ENCODE measurements at regions not wholly inside any gene's neighbourhood (a gene's known extent, or its start where the extent isn't known, plus 50 kb on each side); places are given as distances from the start of the nearest gene placed in this dataset.

GRCh38 chr12:98399532-98399931 lies 115.9 kb upstream of the TMPO start:
- H3K27ac ChIP-seq (replicated peaks), result no peak overlapping the region
- TF ChIP-seq GABPA (IDR thresholded peaks at IDR 0.05; ENCODE audit: low read depth) (no peak), SPI1 (IDR thresholded peaks at IDR 0.05; ENCODE audit: borderline replicate concordance, low read depth) (no peak)

GRCh38 chr12:98401427-98401826 lies 114.0 kb upstream of the TMPO start:
- DNase-seq (ENCODE audit: low read depth in 1 of 2, low spot score in 1 of 2), result no peak
- H3K27ac ChIP-seq (replicated peaks), result no peak overlapping the region
- no peak for TF ChIP-seq POLR2AphosphoS5 (IDR thresholded peaks at IDR 0.05; ENCODE audit: low read depth)
- H3K4me3 ChIP-seq (replicated peaks; ENCODE audit: insufficient read depth, low read length), result no peak overlapping the region
- H3K27me3 ChIP-seq (ENCODE audit: insufficient read depth, poor library complexity, severe bottlenecking), result no peaks in the 10 kb centered on the region

More at GRCh38 chr12:98399532-98399931, 115.9 kb upstream of the TMPO start:
- H3K4me3 ChIP-seq (replicated peaks; ENCODE audit: insufficient read depth, low read length), result no peak overlapping the region
- DNase-seq (ENCODE audit: low read depth in 1 of 2, low spot score in 1 of 2), result peak; percentile 25 to 46
- no peaks in the 10 kb centered on the region for H3K27me3 ChIP-seq (ENCODE audit: insufficient read depth, poor library complexity, severe bottlenecking)

GRCh38 chr12:98402091-98402490 lies 113.3 kb upstream of the TMPO start:
- Histone ChIP-seq H3K27ac (replicated peaks) (no peak overlapping the region), H3K27me3 (ENCODE audit: insufficient read depth, poor library complexity, severe bottlenecking) (no peaks in the 10 kb centered on the region), H3K4me3 (replicated peaks; ENCODE audit: insufficient read depth, low read length) (no peak overlapping the region)
- no peak for DNase-seq (ENCODE audit: low read depth in 1 of 2, low spot score in 1 of 2)
- TF ChIP-seq GABPA (IDR thresholded peaks at IDR 0.05; ENCODE audit: low read depth) (no peak), SPI1 (IDR thresholded peaks at IDR 0.05; ENCODE audit: borderline replicate concordance, low read depth) (no peak), REST (IDR thresholded peaks at IDR 0.05; ENCODE audit: insufficient replicate concordance, low read depth) (no peak), POLR2AphosphoS5 (IDR thresholded peaks at IDR 0.05; ENCODE audit: low read depth) (no peak), CTCF (IDR thresholded peaks at IDR 0.05; ENCODE audit: insufficient read depth, low read length) (no peak)

GRCh38 chr12:98402671-98403070 lies 112.7 kb upstream of the TMPO start:
- no peak for DNase-seq (ENCODE audit: low read depth in 1 of 2, low spot score in 1 of 2)
- H3K4me3 ChIP-seq (replicated peaks; ENCODE audit: insufficient read depth, low read length), result no peak overlapping the region
- H3K27ac ChIP-seq (replicated peaks), result no peak overlapping the region

GRCh38 chr12:98403385-98403784 lies 112.0 kb upstream of the TMPO start:
- H3K4me3 ChIP-seq (replicated peaks; ENCODE audit: insufficient read depth, low read length), result no peak overlapping the region
- TF ChIP-seq REST (IDR thresholded peaks at IDR 0.05; ENCODE audit: insufficient replicate concordance, low read depth), result no peak
- TF ChIP-seq SPI1 (IDR thresholded peaks at IDR 0.05; ENCODE audit: borderline replicate concordance, low read depth), result no peak
- TF ChIP-seq CTCF (IDR thresholded peaks at IDR 0.05; ENCODE audit: insufficient read depth, low read length), result no peak
- TF ChIP-seq POLR2AphosphoS5 (IDR thresholded peaks at IDR 0.05; ENCODE audit: low read depth), result no peak
- TF ChIP-seq GABPA (IDR thresholded peaks at IDR 0.05; ENCODE audit: low read depth), result no peak
- H3K27me3 ChIP-seq (ENCODE audit: insufficient read depth, poor library complexity, severe bottlenecking), result no peaks in the 10 kb centered on the region
- H3K27ac ChIP-seq (replicated peaks), result no peak overlapping the region
- no peak for DNase-seq (ENCODE audit: low read depth in 1 of 2, low spot score in 1 of 2)

More at GRCh38 chr12:98402671-98403070, 112.7 kb upstream of the TMPO start:
- no peak for TF ChIP-seq POLR2AphosphoS5 (IDR thresholded peaks at IDR 0.05; ENCODE audit: low read depth)
- TF ChIP-seq SPI1 (IDR thresholded peaks at IDR 0.05; ENCODE audit: borderline replicate concordance, low read depth), result no peak
- TF ChIP-seq REST (IDR thresholded peaks at IDR 0.05; ENCODE audit: insufficient replicate concordance, low read depth), result no peak
- no peak for TF ChIP-seq GABPA (IDR thresholded peaks at IDR 0.05; ENCODE audit: low read depth)
- no peaks in the 10 kb centered on the region for H3K27me3 ChIP-seq (ENCODE audit: insufficient read depth, poor library complexity, severe bottlenecking)

All from HL-60 (cell line).